Testis (tissue), 2 donors: ENCODE measurements at regions not wholly inside any gene's neighbourhood (a gene's known extent, or its start where the extent isn't known, plus 50 kb on each side); places are given as distances from the start of the nearest gene placed in this dataset.

Experiments used
- POLR2A ChIP-seq: fragments of 450-650 bp; IDR thresholded peaks from one replicate; pipeline ENCODE4 v1.6.1; 2017; ENCODE audit warnings: antibody characterized with exemption, mild to moderate bottlenecking, moderate library complexity
- TF ChIP-seq, protein P1 (sequence below), 3 experiments: fragments of 450-650 bp in 2 of 3; fragments of 200-600 bp in 1 of 3; sonication (generic) in 1 of 3; IDR thresholded peaks; one replicate each; pipeline ENCODE4 v1.5.1; 2016 to 2019; ENCODE audit warnings: antibody characterized with exemption in 3 of 3, mild to moderate bottlenecking in 2 of 3, moderate library complexity in 1 of 3

GRCh38 chr1:217946511-217946910, 315.4 kb downstream of the SPATA17 start:
- TF ChIP-seq POLR2A, result no peak
- TF ChIP-seq, protein P1, sequence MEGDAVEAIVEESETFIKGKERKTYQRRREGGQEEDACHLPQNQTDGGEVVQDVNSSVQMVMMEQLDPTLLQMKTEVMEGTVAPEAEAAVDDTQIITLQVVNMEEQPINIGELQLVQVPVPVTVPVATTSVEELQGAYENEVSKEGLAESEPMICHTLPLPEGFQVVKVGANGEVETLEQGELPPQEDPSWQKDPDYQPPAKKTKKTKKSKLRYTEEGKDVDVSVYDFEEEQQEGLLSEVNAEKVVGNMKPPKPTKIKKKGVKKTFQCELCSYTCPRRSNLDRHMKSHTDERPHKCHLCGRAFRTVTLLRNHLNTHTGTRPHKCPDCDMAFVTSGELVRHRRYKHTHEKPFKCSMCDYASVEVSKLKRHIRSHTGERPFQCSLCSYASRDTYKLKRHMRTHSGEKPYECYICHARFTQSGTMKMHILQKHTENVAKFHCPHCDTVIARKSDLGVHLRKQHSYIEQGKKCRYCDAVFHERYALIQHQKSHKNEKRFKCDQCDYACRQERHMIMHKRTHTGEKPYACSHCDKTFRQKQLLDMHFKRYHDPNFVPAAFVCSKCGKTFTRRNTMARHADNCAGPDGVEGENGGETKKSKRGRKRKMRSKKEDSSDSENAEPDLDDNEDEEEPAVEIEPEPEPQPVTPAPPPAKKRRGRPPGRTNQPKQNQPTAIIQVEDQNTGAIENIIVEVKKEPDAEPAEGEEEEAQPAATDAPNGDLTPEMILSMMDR (IDR thresholded peaks at IDR 0.05), result no peak
